SK-N-SH (cell line): ENCODE measurements at regions not wholly inside any gene's neighbourhood (a gene's known extent, or its start where the extent isn't known, plus 50 kb on each side); places are given as distances from the start of the nearest gene placed in this dataset.
A peak's percentile ranks its signal among the peaks of the same experiment; 100 is the strongest.

Experiments
- CTCF ChIA-PET: fragments of 300-600, 350-600 bp; formaldehyde crosslinking; extraction: SDS; loops from one replicate; lab custom pipeline; 2021; lab: Yijun Ruan, JAX
- POLR2A ChIA-PET: fragments of 350-600 bp; sonication (Branson Sonifier 250); formaldehyde crosslinking; extraction: SDS; loops from one replicate; lab custom pipeline; 2020; ENCODE audit warnings: antibody characterized with exemption, inconsistent platforms; lab: Yijun Ruan, JAX
- DNase-seq: peaks from one replicate; pipeline ENCODE4 v3.0.0; 2012
- H2AFZ ChIP-seq: fragments of 200-600 bp; sonication (generic); 2 replicates; pipeline ENCODE4 v1.8.1; 2016; ENCODE audit warnings: antibody characterized with exemption, mild to moderate bottlenecking, low read depth
- H3F3A ChIP-seq: fragments of 200-600 bp; sonication (generic); replicated peaks from 2 replicates; pipeline ENCODE3; 2016; ENCODE audit warnings: antibody characterized with exemption, mild to moderate bottlenecking; ENCODE audit not compliant: insufficient read depth
- H3K27ac ChIP-seq, 2 experiments: fragments of 200-500 bp in 1 of 2; fragments of 200-600 bp in 1 of 2; sonication (Bioruptor generic) in 1 of 2; sonication (generic), shearing (Covaris generic) in 1 of 2; 2 replicates each; pipeline versions ENCODE4 v1.5.1 to v1.6.1; 2014 to 2016; ENCODE audit warnings: low read depth in 2 of 2, inconsistent platforms in 1 of 2, low read length in 1 of 2, mild to moderate bottlenecking in 1 of 2, mixed read lengths in 1 of 2
- H3K27me3 ChIP-seq: fragments of 200-600 bp; sonication (generic), shearing (Covaris generic); 2 replicates; pipeline ENCODE4 v1.6.1; 2016; ENCODE audit warnings: mixed run types; ENCODE audit not compliant: insufficient read depth
- H3K36me3 ChIP-seq, 2 experiments: fragments of 200-500 bp in 1 of 2; fragments of 200-600 bp in 1 of 2; sonication (Bioruptor generic) in 1 of 2; sonication (generic) in 1 of 2; replicated peaks in 1 of 2; 2 replicates each; pipeline versions ENCODE3 to v1.5.1; 2014 to 2016; ENCODE audit warnings: low read length in 1 of 2, mild to moderate bottlenecking in 1 of 2; ENCODE audit not compliant: insufficient read depth in 2 of 2, control insufficient read depth in 1 of 2
- H3K4me1 ChIP-seq, 2 experiments: fragments of 200-500 bp in 1 of 2; fragments of 200-600 bp in 1 of 2; sonication (Bioruptor generic) in 1 of 2; sonication (generic), shearing (Covaris generic) in 1 of 2; 2 replicates each; pipeline versions ENCODE4 v1.5.1 to v1.6.1; 2014 to 2016; ENCODE audit warnings: low read depth in 1 of 2, low read length in 1 of 2, mixed run types in 1 of 2; ENCODE audit not compliant: insufficient read depth in 2 of 2, control insufficient read depth in 1 of 2
- H3K4me2 ChIP-seq: fragments of 200-600 bp; sonication (generic), shearing (Covaris generic); 2 replicates; pipeline ENCODE4 v1.6.1; 2017; ENCODE audit warnings: mixed run types
- H3K4me3 ChIP-seq, 2 experiments: fragments of 200-500 bp in 1 of 2; fragments of 200-600 bp in 1 of 2; sonication (Bioruptor generic) in 1 of 2; sonication (generic), shearing (Covaris generic) in 1 of 2; 2 replicates each; pipeline versions ENCODE4 v1.5.1 to v1.8.1; 2014 to 2016; ENCODE audit warnings: low read depth in 2 of 2, inconsistent platforms in 1 of 2, low read length in 1 of 2, mild to moderate bottlenecking in 1 of 2, mixed read lengths in 1 of 2, moderate library complexity in 1 of 2
- H3K79me2 ChIP-seq: fragments of 200-600 bp; sonication (generic); 2 replicates; pipeline ENCODE4 v1.8.1; 2017; ENCODE audit warnings: mild to moderate bottlenecking; ENCODE audit not compliant: insufficient read depth
- H3K9ac ChIP-seq: fragments of 200-600 bp; sonication (generic); 2 replicates; pipeline ENCODE4 v1.6.1; 2017; ENCODE audit warnings: mixed run types
- H3K9me2 ChIP-seq: fragments of 200-600 bp; sonication (generic); 2 replicates; pipeline ENCODE4 v1.6.1; 2017; ENCODE audit warnings: mixed run types
- H3K9me3 ChIP-seq: fragments of 200-600 bp; sonication (generic); 2 replicates; pipeline ENCODE4 v1.6.1; 2017; ENCODE audit warnings: mixed run types, mild to moderate bottlenecking, moderate library complexity
- H4K20me1 ChIP-seq: fragments of 200-600 bp; sonication (generic); 2 replicates; pipeline ENCODE4 v1.6.1; 2017; ENCODE audit warnings: mild to moderate bottlenecking, mixed run types; ENCODE audit not compliant: insufficient read depth
- CHD2 ChIP-seq: fragments of 150-350 bp; IDR thresholded peaks from 2 replicates; pipeline ENCODE4 v1.6.1; 2018; ENCODE audit warnings: low read length; ENCODE audit not compliant: partially characterized antibody
- EZH2phosphoT487 ChIP-seq: fragments of 200-600 bp; sonication (generic); IDR thresholded peaks from 2 replicates; pipeline ENCODE4 v1.6.1; 2017; ENCODE audit warnings: low read depth, mixed run types, mild to moderate bottlenecking, antibody characterized with exemption, moderate library complexity, borderline replicate concordance
- FOSL2 ChIP-seq: IDR thresholded peaks from 2 replicates; pipeline ENCODE4 v1.4.0; 2012; ENCODE audit warnings: low read depth, mild to moderate bottlenecking, moderate library complexity, borderline replicate concordance
- FOXM1 ChIP-seq: IDR thresholded peaks from 2 replicates; pipeline ENCODE4 v1.4.0; 2012; ENCODE audit warnings: low read depth, mild to moderate bottlenecking
- GATA2 ChIP-seq: sonication (generic); formaldehyde crosslinking; IDR thresholded peaks from 2 replicates; pipeline ENCODE4 v1.5.0; 2020; ENCODE audit warnings: mild to moderate bottlenecking, missing genetic modification reagents
- IRF3 ChIP-seq: fragments of 150-350 bp; IDR thresholded peaks from 2 replicates; pipeline ENCODE4 v1.6.1; 2016; ENCODE audit warnings: mild to moderate bottlenecking, low read depth, low read length
- MEF2A ChIP-seq: IDR thresholded peaks from 2 replicates; pipeline ENCODE4 v1.4.0; 2012; ENCODE audit warnings: low read depth, borderline replicate concordance
- MXI1 ChIP-seq: IDR thresholded peaks from 2 replicates; pipeline ENCODE4 v1.6.1; 2012; ENCODE audit warnings: mild to moderate bottlenecking, low read depth, low read length, improper control_type of control experiment
- NFIC ChIP-seq: IDR thresholded peaks from 2 replicates; pipeline ENCODE4 v1.4.0; 2012; ENCODE audit warnings: borderline replicate concordance
- RFX5 ChIP-seq: IDR thresholded peaks from 2 replicates; pipeline ENCODE4 v1.6.1; 2012; ENCODE audit warnings: mild to moderate bottlenecking, improper control_type of control experiment, low read length
- RXRA ChIP-seq: IDR thresholded peaks from 2 replicates; pipeline ENCODE4 v1.4.0; 2012; ENCODE audit warnings: low read depth, mild to moderate bottlenecking, borderline replicate concordance
- SIN3A ChIP-seq: IDR thresholded peaks from 2 replicates; pipeline ENCODE4 v1.6.1; 2012; ENCODE audit warnings: low read depth, mild to moderate bottlenecking, low read length, moderate library complexity, borderline replicate concordance
- TCF12 ChIP-seq: IDR thresholded peaks from 2 replicates; pipeline ENCODE4 v1.4.0; 2012
- TEAD4 ChIP-seq: IDR thresholded peaks from 2 replicates; pipeline ENCODE4 v1.4.0; 2012; ENCODE audit warnings: mild to moderate bottlenecking, borderline replicate concordance; ENCODE audit not compliant: insufficient read depth
- WGBS: methylation state at CpG from one replicate; pipeline ENCODE4 v1.1.6; 2017; ENCODE audit warnings: low lambda C conversion rate; 5-methylcytosine and 5-hydroxymethylcytosine counted together
- TF ChIP-seq, protein P1 (sequence below): IDR thresholded peaks from 2 replicates; pipeline ENCODE4 v1.4.0; 2012; ENCODE audit warnings: low read depth, borderline replicate concordance
- TF ChIP-seq, protein P2 (sequence below): IDR thresholded peaks from 2 replicates; pipeline ENCODE4 v1.4.0; 2012; ENCODE audit warnings: low read depth, borderline replicate concordance

DNA sequence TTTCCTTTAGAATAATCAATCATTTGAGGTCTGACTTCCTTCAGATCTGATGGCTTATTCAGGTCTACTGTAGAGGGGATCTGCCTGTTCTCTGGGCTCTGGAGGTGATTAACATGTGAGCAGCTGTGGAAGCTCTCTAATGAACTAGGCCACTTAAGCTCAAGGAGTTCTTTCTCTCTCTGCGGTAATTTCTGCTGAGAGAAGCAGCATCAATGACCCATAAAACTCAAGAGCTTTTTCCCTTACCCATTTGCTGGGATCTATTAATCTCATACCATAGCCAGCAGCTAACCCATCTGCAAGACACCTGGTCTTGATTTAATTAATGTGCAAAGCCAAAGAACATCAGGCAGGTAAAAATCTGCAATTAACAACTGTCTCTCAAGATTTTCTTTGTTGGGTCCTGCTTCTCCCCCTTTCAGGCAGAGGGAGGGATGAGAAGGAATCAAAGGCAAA is 73.2 kb upstream of the DLG1 start:
- Histone ChIP-seq H4K20me1 (no peaks in the 10 kb centered on the region), H3K4me1 (peaks cover 8 to 39% of the 10 kb centered on the region in 2 experiments), H3K27me3 (no peaks in the 10 kb centered on the region), H3F3A (no peaks in the 10 kb centered on the region), H3K9me3 (no peaks in the 10 kb centered on the region), H3K27ac (peak overlapping the region in 1 of 2 experiments; percentile 48; a peak in 1 of 4 replicates), H3K36me3 (no peaks in the 10 kb centered on the region), H3K4me3 (no peak overlapping the region), H2AFZ (no peak overlapping the region), H3K79me2 (no peaks in the 10 kb centered on the region), H3K4me2 (no peak overlapping the region), H3K9me2 (no peaks in the 10 kb centered on the region), H3K9ac (no peak overlapping the region)
- 83% methylated on average over 1 of the region's 1 CpG for WGBS
- CTCF ChIA-PET, result interaction anchor here (1.1 kb wide), 1 partner anchor 82 kb away, joined by 4 read pairs; no protein-coding TSS in a partner anchor
- POLR2A ChIA-PET, result no interaction called here
- TF ChIP-seq TCF12 (0 out of 2 replicates have a peak, but pooled peaks have one; percentile 2), GATA2 (CRISPR knock-in tag) (no peak)
- no peak for DNase-seq

DNA sequence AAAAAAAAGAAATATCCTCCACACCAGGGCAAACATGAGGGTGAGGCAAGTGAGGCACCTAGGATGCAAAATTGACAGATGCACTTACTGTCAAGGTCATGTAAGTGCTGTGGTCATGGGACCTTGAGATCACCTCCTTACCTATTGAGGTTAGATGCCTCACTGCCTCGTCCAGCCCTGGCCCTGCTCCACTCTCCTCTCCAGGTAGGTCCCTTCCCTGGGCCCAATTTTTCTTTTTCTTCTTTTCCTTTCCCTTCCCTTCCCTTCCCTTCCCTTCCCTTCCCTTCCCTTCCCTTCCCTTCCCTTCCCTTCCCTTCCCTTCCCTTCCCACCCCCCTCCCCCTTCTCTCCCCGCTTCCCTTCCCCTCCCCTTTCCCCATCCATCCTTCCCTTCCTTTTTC is 71.1 kb upstream of the DLG1 start:
- Histone ChIP-seq H3K27ac (no peak overlapping the region), H3K9me2 (no peaks in the 10 kb centered on the region), H3K36me3 (no peaks in the 10 kb centered on the region), H3K9ac (no peak overlapping the region), H3K27me3 (no peaks in the 10 kb centered on the region), H3K4me1 (peaks cover 8 to 42% of the 10 kb centered on the region in 2 experiments), H3K4me3 (no peak overlapping the region), H3F3A (no peaks in the 10 kb centered on the region), H2AFZ (no peak overlapping the region), H3K9me3 (no peaks in the 10 kb centered on the region), H4K20me1 (no peaks in the 10 kb centered on the region), H3K79me2 (no peaks in the 10 kb centered on the region), H3K4me2 (no peak overlapping the region)
- no peak for TF ChIP-seq RXRA
- TF ChIP-seq NFIC, result no peak
- TF ChIP-seq RFX5, result no peak
- TF ChIP-seq GATA2 (CRISPR knock-in tag), result no peak
- TF ChIP-seq IRF3, result no peak
- TF ChIP-seq TCF12, result no peak
- TF ChIP-seq SIN3A, result no peak
- TF ChIP-seq EZH2phosphoT487, result no peak
- TF ChIP-seq, protein P1, sequence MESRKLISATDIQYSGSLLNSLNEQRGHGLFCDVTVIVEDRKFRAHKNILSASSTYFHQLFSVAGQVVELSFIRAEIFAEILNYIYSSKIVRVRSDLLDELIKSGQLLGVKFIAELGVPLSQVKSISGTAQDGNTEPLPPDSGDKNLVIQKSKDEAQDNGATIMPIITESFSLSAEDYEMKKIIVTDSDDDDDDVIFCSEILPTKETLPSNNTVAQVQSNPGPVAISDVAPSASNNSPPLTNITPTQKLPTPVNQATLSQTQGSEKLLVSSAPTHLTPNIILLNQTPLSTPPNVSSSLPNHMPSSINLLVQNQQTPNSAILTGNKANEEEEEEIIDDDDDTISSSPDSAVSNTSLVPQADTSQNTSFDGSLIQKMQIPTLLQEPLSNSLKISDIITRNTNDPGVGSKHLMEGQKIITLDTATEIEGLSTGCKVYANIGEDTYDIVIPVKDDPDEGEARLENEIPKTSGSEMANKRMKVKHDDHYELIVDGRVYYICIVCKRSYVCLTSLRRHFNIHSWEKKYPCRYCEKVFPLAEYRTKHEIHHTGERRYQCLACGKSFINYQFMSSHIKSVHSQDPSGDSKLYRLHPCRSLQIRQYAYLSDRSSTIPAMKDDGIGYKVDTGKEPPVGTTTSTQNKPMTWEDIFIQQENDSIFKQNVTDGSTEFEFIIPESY, result no peak
- TF ChIP-seq MXI1, result no peak
- no peak for TF ChIP-seq FOSL2
- no peak for TF ChIP-seq MEF2A
- TF ChIP-seq, protein P2, sequence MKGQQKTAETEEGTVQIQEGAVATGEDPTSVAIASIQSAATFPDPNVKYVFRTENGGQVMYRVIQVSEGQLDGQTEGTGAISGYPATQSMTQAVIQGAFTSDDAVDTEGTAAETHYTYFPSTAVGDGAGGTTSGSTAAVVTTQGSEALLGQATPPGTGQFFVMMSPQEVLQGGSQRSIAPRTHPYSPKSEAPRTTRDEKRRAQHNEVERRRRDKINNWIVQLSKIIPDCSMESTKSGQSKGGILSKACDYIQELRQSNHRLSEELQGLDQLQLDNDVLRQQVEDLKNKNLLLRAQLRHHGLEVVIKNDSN, result no peak
- TF ChIP-seq FOXM1, result no peak
- TF ChIP-seq CHD2, result no peak
- no peak for TF ChIP-seq TEAD4
- ChIA-PET POLR2A (no interaction called here), CTCF (interaction anchor here (1.0 kb wide), 1 partner anchor 186 kb away, joined by 3 read pairs; the partner anchor contains the start of gene BDH1)
- WGBS, result 98% methylated on average over 2 of the region's 2 CpGs
- no peak for DNase-seq
